BLaER1 treated with 17β-estradiol and CSF1 and Interleukin-3, amounts not matched to agents 10 nM and 100 nM (cell line): ENCODE measurements at regions not wholly inside any gene's neighbourhood (a gene's known extent, or its start where the extent isn't known, plus 50 kb on each side); places are given as distances from the start of the nearest gene placed in this dataset.
A peak's percentile ranks its signal among the peaks of the same experiment; 100 is the strongest.

Experiments used
- H3K27ac ChIP-seq, 11 experiments: shearing (Covaris generic); formaldehyde crosslinking; 2 replicates each; pipeline ENCODE4 v1.8.1; 2022
- H3K27me3 ChIP-seq, 11 experiments: shearing (Covaris generic); formaldehyde crosslinking; 2 replicates each; pipeline ENCODE4 v1.8.1; 2022
- H3K36me3 ChIP-seq, 11 experiments: shearing (Covaris generic); formaldehyde crosslinking; 2 replicates each; pipeline ENCODE4 v1.8.1; 2022
- H3K4me1 ChIP-seq, 10 experiments: shearing (Covaris generic); formaldehyde crosslinking; 2 replicates each; pipeline ENCODE4 v1.8.1; 2022
- H3K4me2 ChIP-seq, 11 experiments: shearing (Covaris generic); formaldehyde crosslinking; 2 replicates each; pipeline ENCODE4 v1.8.1; 2022
- H3K4me3 ChIP-seq, 10 experiments: shearing (Covaris generic); formaldehyde crosslinking; 2 replicates each; pipeline ENCODE4 v1.8.1; 2022
- H3K9ac ChIP-seq, 11 experiments: shearing (Covaris generic); formaldehyde crosslinking; 2 replicates each; pipeline ENCODE4 v1.8.1; 2022
- H3K9me3 ChIP-seq, 11 experiments: shearing (Covaris generic); formaldehyde crosslinking; replicated peaks in 1 of 11; 2 replicates each; pipeline ENCODE4 v1.8.1; 2022
- H4K20me1 ChIP-seq, 11 experiments: shearing (Covaris generic); formaldehyde crosslinking; 2 replicates each; pipeline ENCODE4 v1.8.1; 2022
- Cebpa-rat ChIP-seq, 11 experiments: shearing (Covaris generic); IDR thresholded peaks; 2 replicates each; pipeline ENCODE4 v1.8.1; 2022

GRCh38 chr13:47858042-47859025 lies 142.7 kb downstream of the SUCLA2 start:
- H3K27ac ChIP-seq, result no peak overlapping the region
- H3K9me3 ChIP-seq, result no peaks in the 10 kb centered on the region
- no peak overlapping the region for H3K9ac ChIP-seq
- no peaks in the 10 kb centered on the region for H3K36me3 ChIP-seq
- H3K4me2 ChIP-seq, result peak overlapping the region in 2 of 11 experiments; percentile 57 to 58; a peak in 2 of 22 replicates
- no peak for TF ChIP-seq Cebpa-rat (IDR thresholded peaks at IDR 0.05)
- no peaks in the 10 kb centered on the region for H3K27me3 ChIP-seq
- no peaks in the 10 kb centered on the region for H4K20me1 ChIP-seq
- peaks cover 0 to 26% (median 0%) of the 10 kb centered on the region in 10 experiments; a peak in 5 of 20 replicates for H3K4me1 ChIP-seq
- no peak overlapping the region for H3K4me3 ChIP-seq

DNA sequence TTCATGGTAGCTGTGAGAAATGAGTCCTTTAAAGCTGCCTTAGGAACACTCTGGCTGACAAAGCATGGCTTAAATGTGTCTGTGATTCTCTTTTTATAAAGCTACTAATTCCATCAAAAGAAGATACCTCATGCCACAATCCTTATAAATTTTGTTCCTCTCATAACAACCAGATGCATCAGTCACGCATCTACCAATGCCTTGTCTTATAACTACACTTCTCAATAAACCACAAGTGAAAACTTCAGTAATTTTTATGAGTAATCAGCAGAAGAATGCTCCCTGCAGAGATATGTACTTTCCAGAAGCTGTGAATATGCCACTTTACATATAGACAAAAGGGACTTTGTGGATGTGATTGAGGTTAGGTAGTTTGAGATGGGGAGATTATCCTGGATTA lies 147.8 kb downstream of the SUCLA2 start:
- Histone ChIP-seq H3K4me1 (peaks cover 0 to 26% (median 0%) of the 10 kb centered on the region in 10 experiments; a peak in 5 of 20 replicates), H3K27ac (no peak overlapping the region), H4K20me1 (no peaks in the 10 kb centered on the region), H3K4me3 (no peak overlapping the region), H3K36me3 (no peaks in the 10 kb centered on the region), H3K4me2 (no peak overlapping the region), H3K27me3 (no peaks in the 10 kb centered on the region), H3K9me3 (peaks cover 0 to 8% (median 0%) of the 10 kb centered on the region in 11 experiments; a peak in 3 of 22 replicates), H3K9ac (no peak overlapping the region)
- TF ChIP-seq Cebpa-rat (IDR thresholded peaks at IDR 0.05), result no peak

DNA sequence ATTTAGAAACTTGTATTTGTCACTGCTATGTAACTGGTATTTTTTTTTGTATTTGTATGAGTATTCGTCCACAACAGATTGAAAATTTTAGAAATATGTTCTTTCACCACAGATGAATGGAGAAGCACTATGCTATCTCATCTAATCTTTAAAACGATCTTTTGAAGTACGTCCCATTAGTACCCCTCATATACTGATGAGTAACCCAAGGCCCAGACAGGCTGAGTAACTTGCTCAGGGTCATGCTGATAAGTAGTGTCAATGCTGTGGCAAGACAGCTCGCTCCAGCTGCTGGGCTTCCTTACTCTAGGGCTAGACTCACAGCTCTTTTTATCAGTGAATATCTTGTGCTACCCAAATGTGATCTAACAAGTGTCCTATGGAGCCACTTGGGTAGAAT lies 154.2 kb downstream of the SUCLA2 start:
- Histone ChIP-seq H3K4me2 (no peak overlapping the region), H4K20me1 (no peaks in the 10 kb centered on the region), H3K27ac (no peak overlapping the region), H3K4me1 (no peaks in the 10 kb centered on the region), H3K27me3 (no peaks in the 10 kb centered on the region), H3K36me3 (no peaks in the 10 kb centered on the region), H3K9me3 (peaks cover 0 to 8% (median 0%) of the 10 kb centered on the region in 11 experiments; a peak in 3 of 22 replicates), H3K9ac (no peak overlapping the region), H3K4me3 (no peak overlapping the region)
- TF ChIP-seq Cebpa-rat (IDR thresholded peaks at IDR 0.05), result no peak

- Histone ChIP-seq H3K4me3 (no peak overlapping the region), H3K27ac (no peak overlapping the region), H3K36me3 (no peaks in the 10 kb centered on the region), H3K9ac (no peak overlapping the region), H3K27me3 (no peaks in the 10 kb centered on the region), H3K9me3 (peaks cover 0 to 8% (median 0%) of the 10 kb centered on the region in 11 experiments; a peak in 3 of 22 replicates), H3K4me1 (no peaks in the 10 kb centered on the region), H4K20me1 (no peaks in the 10 kb centered on the region), H3K4me2 (no peak overlapping the region)
- TF ChIP-seq Cebpa-rat (IDR thresholded peaks at IDR 0.05), result no peak
Measured at GRCh38 chr13:47845981-47846380, 155.1 kb downstream of the SUCLA2 start.

- Histone ChIP-seq H3K9ac (no peak overlapping the region), H3K9me3 (no peaks in the 10 kb centered on the region), H3K36me3 (no peaks in the 10 kb centered on the region), H3K4me1 (no peaks in the 10 kb centered on the region), H4K20me1 (no peaks in the 10 kb centered on the region), H3K27me3 (no peaks in the 10 kb centered on the region), H3K4me2 (no peak overlapping the region), H3K4me3 (no peak overlapping the region), H3K27ac (no peak overlapping the region)
- no peak for TF ChIP-seq Cebpa-rat (IDR thresholded peaks at IDR 0.05)
Measured at GRCh38 chr13:47843005-47843404, 158.1 kb downstream of the SUCLA2 start.

DNA sequence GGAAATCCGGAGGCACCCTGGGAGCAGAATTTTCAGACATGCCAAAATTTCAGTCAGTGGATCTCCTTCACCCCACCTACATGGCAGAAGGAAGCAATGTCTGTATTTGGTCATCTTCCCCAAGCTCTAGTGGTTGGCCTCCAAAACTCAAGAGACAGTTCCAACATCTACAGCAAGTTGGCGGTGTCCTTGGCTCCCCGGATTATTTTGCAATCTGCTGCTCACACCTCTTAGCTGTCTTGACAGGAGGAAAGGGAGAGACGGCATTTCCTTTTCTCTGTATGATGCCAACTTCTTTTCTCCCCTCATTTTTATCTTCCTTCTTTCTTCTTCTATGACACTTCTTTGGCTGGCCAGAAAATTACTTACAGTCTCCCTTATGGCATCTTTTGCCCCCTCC lies 159.9 kb downstream of the SUCLA2 start:
- no peaks in the 10 kb centered on the region for H3K36me3 ChIP-seq
- TF ChIP-seq Cebpa-rat (IDR thresholded peaks at IDR 0.05), result no peak
- H3K9ac ChIP-seq, result no peak overlapping the region
- H3K4me3 ChIP-seq, result no peak overlapping the region
- no peaks in the 10 kb centered on the region for H3K9me3 ChIP-seq
- no peak overlapping the region for H3K27ac ChIP-seq
- peaks cover 0 to 6% (median 0%) of the 10 kb centered on the region in 10 experiments; a peak in 1 of 20 replicates for H3K4me1 ChIP-seq
- no peaks in the 10 kb centered on the region for H4K20me1 ChIP-seq
- H3K27me3 ChIP-seq, result no peaks in the 10 kb centered on the region
- H3K4me2 ChIP-seq, result no peak overlapping the region

GRCh38 chr13:47837906-47838305 lies 163.2 kb downstream of the SUCLA2 start:
- Histone ChIP-seq H3K9ac (no peak overlapping the region), H3K9me3 (peaks cover 0 to 5% (median 0%) of the 10 kb centered on the region in 11 experiments; a peak in 2 of 22 replicates), H3K27me3 (no peaks in the 10 kb centered on the region), H3K4me3 (no peak overlapping the region), H4K20me1 (no peaks in the 10 kb centered on the region), H3K4me1 (peaks cover 0 to 6% (median 0%) of the 10 kb centered on the region in 10 experiments; a peak in 1 of 20 replicates), H3K36me3 (no peaks in the 10 kb centered on the region), H3K27ac (no peak overlapping the region), H3K4me2 (no peak overlapping the region)
- TF ChIP-seq Cebpa-rat (IDR thresholded peaks at IDR 0.05), result no peak

GRCh38 chr13:47837104-47837880 lies 163.8 kb downstream of the SUCLA2 start:
- H3K27ac ChIP-seq, result no peak overlapping the region

More at GRCh38 chr13:47837104-47837880, 163.8 kb downstream of the SUCLA2 start:
- no peaks in the 10 kb centered on the region for H3K27me3 ChIP-seq
- no peaks in the 10 kb centered on the region for H4K20me1 ChIP-seq
- no peak overlapping the region for H3K4me2 ChIP-seq
- H3K9me3 ChIP-seq, result peaks cover 0 to 5% (median 0%) of the 10 kb centered on the region in 11 experiments; a peak in 2 of 22 replicates
- no peak overlapping the region for H3K4me3 ChIP-seq
- TF ChIP-seq Cebpa-rat (IDR thresholded peaks at IDR 0.05), result no peak
- H3K4me1 ChIP-seq, result peaks cover 0 to 6% (median 0%) of the 10 kb centered on the region in 10 experiments; a peak in 1 of 20 replicates
- no peak overlapping the region for H3K9ac ChIP-seq
- no peaks in the 10 kb centered on the region for H3K36me3 ChIP-seq
